ENCODE measurements at regions not wholly inside any gene's neighbourhood (a gene's known extent, or its start where the extent isn't known, plus 50 kb on each side); places are given as distances from the start of the nearest gene placed in this dataset.

DNA sequence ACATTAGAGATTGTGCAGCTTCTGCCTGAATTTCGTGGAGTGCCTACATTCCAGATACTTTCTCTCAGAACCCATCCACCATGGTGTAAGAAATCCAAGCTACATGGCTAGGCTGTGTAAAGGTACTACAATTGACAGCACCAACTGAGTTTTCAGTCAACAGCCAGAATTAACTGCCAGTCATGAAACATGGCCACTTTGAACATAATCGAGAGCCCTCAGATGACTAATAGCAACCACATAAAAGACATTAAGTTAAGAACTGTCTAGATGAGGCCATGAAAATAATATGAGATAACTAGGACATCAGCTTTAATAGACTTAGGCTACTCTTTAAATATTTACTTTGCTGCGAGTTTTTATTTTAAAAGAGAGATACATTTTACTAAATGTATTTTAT is 1106.8 kb upstream of the LRRTM3 start:
- H3K4me3 ChIP-seq (ENCODE audit: low read depth, low read length) = no peak overlapping the region
- H3K4me1 Mint-ChIP-seq (ENCODE audit: low read depth, unreplicated experiment) = no peaks in the 10 kb centered on the region
- intact Hi-C loops (cut with micrococcal nuclease; ENCODE audit: unreplicated experiment) = no loop called here
- H3K27ac Mint-ChIP-seq (ENCODE audit: unreplicated experiment) = no peak overlapping the region
- TF ChIP-seq, protein P1, sequence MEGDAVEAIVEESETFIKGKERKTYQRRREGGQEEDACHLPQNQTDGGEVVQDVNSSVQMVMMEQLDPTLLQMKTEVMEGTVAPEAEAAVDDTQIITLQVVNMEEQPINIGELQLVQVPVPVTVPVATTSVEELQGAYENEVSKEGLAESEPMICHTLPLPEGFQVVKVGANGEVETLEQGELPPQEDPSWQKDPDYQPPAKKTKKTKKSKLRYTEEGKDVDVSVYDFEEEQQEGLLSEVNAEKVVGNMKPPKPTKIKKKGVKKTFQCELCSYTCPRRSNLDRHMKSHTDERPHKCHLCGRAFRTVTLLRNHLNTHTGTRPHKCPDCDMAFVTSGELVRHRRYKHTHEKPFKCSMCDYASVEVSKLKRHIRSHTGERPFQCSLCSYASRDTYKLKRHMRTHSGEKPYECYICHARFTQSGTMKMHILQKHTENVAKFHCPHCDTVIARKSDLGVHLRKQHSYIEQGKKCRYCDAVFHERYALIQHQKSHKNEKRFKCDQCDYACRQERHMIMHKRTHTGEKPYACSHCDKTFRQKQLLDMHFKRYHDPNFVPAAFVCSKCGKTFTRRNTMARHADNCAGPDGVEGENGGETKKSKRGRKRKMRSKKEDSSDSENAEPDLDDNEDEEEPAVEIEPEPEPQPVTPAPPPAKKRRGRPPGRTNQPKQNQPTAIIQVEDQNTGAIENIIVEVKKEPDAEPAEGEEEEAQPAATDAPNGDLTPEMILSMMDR (IDR thresholded peaks at IDR 0.05; ENCODE audit: insufficient read depth in 1 of 2, low read depth in 1 of 2, low read length in 1 of 2, severe bottlenecking in 1 of 2, unreplicated experiment in 1 of 2) = no peak
- H3K9me3 ChIP-seq = no peaks in the 10 kb centered on the region
- no TSS peak for BruUV-seq (replicated peaks)
- ChIA-PET POLR2A (no interaction called here), CTCF (no interaction called here)
- H3K4me1 ChIP-seq = no peaks in the 10 kb centered on the region
- no peak overlapping the region for H3K4me3 Mint-ChIP-seq (ENCODE audit: unreplicated experiment)
- H3K27me3 Mint-ChIP-seq (ENCODE audit: insufficient read depth, unreplicated experiment) = no peaks in the 10 kb centered on the region
- no peaks in the 10 kb centered on the region for H3K9me3 Mint-ChIP-seq (ENCODE audit: unreplicated experiment)
- DNase-seq = no peak
- H3K36me3 Mint-ChIP-seq (ENCODE audit: insufficient read depth, unreplicated experiment) = no peaks in the 10 kb centered on the region
- no peaks in the 10 kb centered on the region for H3K36me3 ChIP-seq (ENCODE audit: control insufficient read depth, insufficient read depth, low read length)
- no peaks in the 10 kb centered on the region for H3K27me3 ChIP-seq (replicated peaks; ENCODE audit: control insufficient read depth, insufficient read depth, low read length)

DNA sequence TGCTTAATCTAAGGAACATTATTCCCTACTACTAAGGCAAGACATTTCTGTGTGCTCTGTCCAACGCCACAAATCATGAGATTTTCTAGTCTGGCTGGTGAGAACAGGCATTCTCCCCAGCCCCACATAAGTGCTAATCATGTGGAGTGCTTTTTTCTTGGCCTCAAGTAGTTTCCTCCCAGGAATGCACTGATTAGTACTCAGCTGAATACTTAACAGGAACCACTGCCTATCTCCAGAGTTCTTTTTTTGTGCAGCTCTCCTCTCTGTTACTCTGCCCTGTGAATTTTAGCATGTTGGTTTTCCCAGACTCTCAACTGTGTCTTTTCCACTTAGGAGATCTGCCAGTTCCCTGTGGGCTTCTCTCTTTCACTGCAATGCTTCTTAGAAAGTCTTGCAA is 1098.5 kb upstream of the LRRTM3 start:
- H3K4me3 ChIP-seq (ENCODE audit: low read depth, low read length) = no peak overlapping the region
- TF ChIP-seq, protein P1 (IDR thresholded peaks at IDR 0.05; ENCODE audit: insufficient read depth in 1 of 2, low read depth in 1 of 2, low read length in 1 of 2, severe bottlenecking in 1 of 2, unreplicated experiment in 1 of 2) = no peak
- H3K4me3 Mint-ChIP-seq (ENCODE audit: unreplicated experiment) = no peak overlapping the region
- no peaks in the 10 kb centered on the region for H3K36me3 ChIP-seq (ENCODE audit: control insufficient read depth, insufficient read depth, low read length)
- no peak overlapping the region for H3K27ac Mint-ChIP-seq (ENCODE audit: unreplicated experiment)
- CTCF ChIA-PET = no interaction called here
- no peaks in the 10 kb centered on the region for H3K27me3 ChIP-seq (replicated peaks; ENCODE audit: control insufficient read depth, insufficient read depth, low read length)
- H3K9me3 Mint-ChIP-seq (ENCODE audit: unreplicated experiment) = no peaks in the 10 kb centered on the region
- no peaks in the 10 kb centered on the region for H3K36me3 Mint-ChIP-seq (ENCODE audit: insufficient read depth, unreplicated experiment)
- intact Hi-C loops (cut with micrococcal nuclease; ENCODE audit: unreplicated experiment) = no loop called here
- H3K4me1 Mint-ChIP-seq (ENCODE audit: low read depth, unreplicated experiment) = no peaks in the 10 kb centered on the region
- no TSS peak for BruUV-seq (replicated peaks)
- POLR2A ChIA-PET = no interaction called here
- H3K9me3 ChIP-seq = no peaks in the 10 kb centered on the region
- DNase-seq = no peak
- H3K4me1 ChIP-seq = no peaks in the 10 kb centered on the region
- no peaks in the 10 kb centered on the region for H3K27me3 Mint-ChIP-seq (ENCODE audit: insufficient read depth, unreplicated experiment)

DNA sequence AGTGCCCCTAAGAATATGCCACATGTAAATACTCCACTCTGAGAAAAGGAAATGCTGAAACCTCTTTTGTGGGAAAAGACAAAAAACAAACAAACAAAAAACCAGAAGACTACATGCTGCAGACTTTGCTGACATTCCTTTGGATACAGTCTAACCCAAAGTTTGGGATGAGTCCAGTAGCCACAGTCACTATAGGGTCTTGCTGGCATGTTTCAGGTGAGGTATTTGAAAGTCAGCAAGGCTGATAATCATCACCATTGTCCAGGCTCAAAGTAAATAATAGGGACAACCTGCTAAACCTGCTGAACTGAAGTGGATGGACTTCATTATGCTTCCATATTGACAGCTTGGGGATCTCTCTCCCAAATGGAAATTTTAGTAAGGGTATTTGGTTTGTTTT is 1087.0 kb upstream of the LRRTM3 start:
- Mint-ChIP-seq H3K27ac (ENCODE audit: unreplicated experiment) (no peak overlapping the region), H3K4me1 (ENCODE audit: low read depth, unreplicated experiment) (no peaks in the 10 kb centered on the region)

More for the DNA sequence above, 1087.0 kb upstream of the LRRTM3 start:
- intact Hi-C loops (cut with micrococcal nuclease; ENCODE audit: unreplicated experiment) = no loop called here
- Mint-ChIP-seq H3K36me3 (ENCODE audit: insufficient read depth, unreplicated experiment) (peaks cover 6% of the 10 kb centered on the region), H3K4me3 (ENCODE audit: unreplicated experiment) (no peak overlapping the region), H3K27me3 (ENCODE audit: insufficient read depth, unreplicated experiment) (peaks cover 3% of the 10 kb centered on the region), H3K9me3 (ENCODE audit: unreplicated experiment) (no peaks in the 10 kb centered on the region)
- H3K4me1 ChIP-seq = no peaks in the 10 kb centered on the region
- no peaks in the 10 kb centered on the region for H3K9me3 ChIP-seq
- TF ChIP-seq, protein P1 (IDR thresholded peaks at IDR 0.05; ENCODE audit: insufficient read depth in 1 of 2, low read depth in 1 of 2, low read length in 1 of 2, severe bottlenecking in 1 of 2, unreplicated experiment in 1 of 2) = no peak
- H3K4me3 ChIP-seq (ENCODE audit: low read depth, low read length) = no peak overlapping the region
- POLR2A ChIA-PET = no interaction called here
- no peak for DNase-seq
- CTCF ChIA-PET = no interaction called here
- BruUV-seq (replicated peaks) = no TSS peak
- no peaks in the 10 kb centered on the region for H3K36me3 ChIP-seq (ENCODE audit: control insufficient read depth, insufficient read depth, low read length)
- H3K27me3 ChIP-seq (replicated peaks; ENCODE audit: control insufficient read depth, insufficient read depth, low read length) = no peaks in the 10 kb centered on the region

All from Caco-2 (cell line).